Upper lobe of left lung (tissue), 6 donors: ENCODE measurements at regions not wholly inside any gene's neighbourhood (a gene's known extent, or its start where the extent isn't known, plus 50 kb on each side); places are given as distances from the start of the nearest gene placed in this dataset.

Source experiments
- ATAC-seq, 2 donors: fragments of 200-7000 bp; cut with Tn5 transposase; one replicate each; pipeline ENCODE4 v1.9.1; 2022; ENCODE audit warnings: mild to moderate bottlenecking in 2 of 2, moderate library complexity in 2 of 2; ENCODE audit not compliant: low FRiP score in 2 of 2
- DNase-seq, 2 donors: peaks; one replicate each; pipeline ENCODE4 v3.0.0-alpha.2; 2019 to 2020
- H3K27ac ChIP-seq, 4 donors: fragments of 200-600 bp; sonication (generic); one replicate each; pipeline ENCODE4 v1.5.1; 2016 to 2019
- H3K27me3 ChIP-seq, 4 donors: fragments of 200-600 bp; sonication (generic); one replicate each; pipeline ENCODE4 v1.5.1; 2017 to 2019
- H3K36me3 ChIP-seq, 4 donors: fragments of 200-600 bp; sonication (generic); one replicate each; pipeline ENCODE4 v1.5.1; 2016 to 2019
- H3K4me1 ChIP-seq, 4 donors: fragments of 200-600 bp; sonication (generic); one replicate each; pipeline ENCODE4 v1.5.1; 2018 to 2019
- H3K4me3 ChIP-seq, 4 donors: fragments of 200-600 bp; sonication (generic); one replicate each; pipeline ENCODE4 v1.5.1; 2017 to 2019; ENCODE audit warnings: mild to moderate bottlenecking in 2 of 4, moderate library complexity in 1 of 4
- H3K9me3 ChIP-seq, 4 donors: fragments of 200-600 bp; sonication (generic); one replicate each; pipeline ENCODE4 v1.5.1; 2018 to 2019
- EP300 ChIP-seq, 4 donors: sonication (generic); formaldehyde crosslinking; IDR thresholded peaks; one replicate each; pipeline ENCODE4 v1.5.1; 2017; ENCODE audit warnings: antibody characterized with exemption in 4 of 4, control low read depth in 2 of 4
- POLR2A ChIP-seq, 4 donors: fragments of 450-650 bp; IDR thresholded peaks; one replicate each; pipeline ENCODE4 v1.5.1; 2016 to 2017; ENCODE audit warnings: antibody characterized with exemption in 4 of 4, mild to moderate bottlenecking in 2 of 4
- POLR2AphosphoS5 ChIP-seq, 2 donors: sonication (generic); formaldehyde crosslinking; IDR thresholded peaks; one replicate each; pipeline ENCODE4 v1.5.1; 2017; ENCODE audit warnings: antibody characterized with exemption in 2 of 2
- WGBS, 2 donors: methylation state at CpG; one replicate each; pipeline ENCODE4 v1.1.5; 2017 to 2018; 5-methylcytosine and 5-hydroxymethylcytosine counted together
- TF ChIP-seq, protein P1 (sequence below), 6 experiments: fragments of 450-650 bp in 4 of 6; fragments of 200-600 bp in 2 of 6; sonication (generic) in 2 of 6; IDR thresholded peaks; one replicate each; pipeline ENCODE4 v1.5.1; 2016 to 2019; ENCODE audit warnings: antibody characterized with exemption in 6 of 6
- donor health status: DM: no; HTN: no; CAD: no; lungs with moderate emphysema.
- donor health status: DM: no; HTN: yes; CAD: no; lungs with severe emphysema.

DNA sequence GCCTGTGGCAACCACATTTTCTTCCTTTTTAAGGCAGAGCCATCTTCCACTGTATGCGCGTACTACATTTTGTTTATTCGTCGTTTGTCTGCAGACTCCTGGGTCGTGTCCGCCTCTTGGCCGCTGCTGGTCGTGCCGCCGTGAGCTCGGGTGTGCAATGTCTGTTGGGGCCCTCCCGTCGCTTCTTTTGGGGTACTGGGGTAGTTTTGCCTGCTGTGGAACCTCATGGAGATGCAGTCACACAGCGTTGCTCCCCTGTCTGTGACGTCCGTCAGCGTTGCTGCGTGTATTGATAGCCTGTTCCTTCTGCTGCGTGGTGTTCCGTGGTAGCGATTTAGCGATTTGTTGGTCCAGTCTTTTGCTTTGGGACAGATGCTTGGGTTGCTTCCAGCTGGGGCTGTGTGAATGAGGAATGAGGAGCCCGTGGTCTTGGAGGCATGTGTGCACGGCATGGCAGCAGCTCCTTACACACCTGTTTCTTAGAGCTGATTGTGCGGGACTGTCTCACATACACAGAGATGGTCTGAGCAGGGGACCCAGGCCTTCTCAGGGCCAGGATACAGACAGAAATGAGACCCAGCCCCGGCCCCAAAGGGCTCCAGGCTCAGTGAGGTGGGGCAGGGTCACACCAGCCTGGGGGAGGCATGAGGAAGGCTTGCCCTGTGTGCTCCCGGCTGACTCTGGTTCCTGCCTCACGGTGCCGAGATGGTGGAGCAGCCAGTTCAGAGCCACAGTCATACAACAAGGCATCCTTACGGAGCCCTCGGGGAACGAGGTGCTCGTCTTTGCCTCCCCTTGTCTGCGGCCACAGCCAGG lies 78.4 kb upstream of the GSE1 start:
- H3K4me1 ChIP-seq, result peaks cover 29 to 55% (median 42%) of the 10 kb centered on the region in 4 donors
- peak overlapping the region; percentile 25 to 83 (median 79) for H3K27ac ChIP-seq
- ATAC-seq, result no peak
- peaks cover 0 to 3% (median 1%) of the 10 kb centered on the region in 4 donors for H3K9me3 ChIP-seq
- H3K36me3 ChIP-seq, result no peaks in the 10 kb centered on the region
- H3K27me3 ChIP-seq, result no peaks in the 10 kb centered on the region
- no peak overlapping the region for H3K4me3 ChIP-seq
- no peak for TF ChIP-seq POLR2A (IDR thresholded peaks at IDR 0.05)
- no peak for TF ChIP-seq POLR2AphosphoS5 (IDR thresholded peaks at IDR 0.05)
- TF ChIP-seq EP300 (IDR thresholded peaks at IDR 0.05), result no peak
- TF ChIP-seq, protein P1, sequence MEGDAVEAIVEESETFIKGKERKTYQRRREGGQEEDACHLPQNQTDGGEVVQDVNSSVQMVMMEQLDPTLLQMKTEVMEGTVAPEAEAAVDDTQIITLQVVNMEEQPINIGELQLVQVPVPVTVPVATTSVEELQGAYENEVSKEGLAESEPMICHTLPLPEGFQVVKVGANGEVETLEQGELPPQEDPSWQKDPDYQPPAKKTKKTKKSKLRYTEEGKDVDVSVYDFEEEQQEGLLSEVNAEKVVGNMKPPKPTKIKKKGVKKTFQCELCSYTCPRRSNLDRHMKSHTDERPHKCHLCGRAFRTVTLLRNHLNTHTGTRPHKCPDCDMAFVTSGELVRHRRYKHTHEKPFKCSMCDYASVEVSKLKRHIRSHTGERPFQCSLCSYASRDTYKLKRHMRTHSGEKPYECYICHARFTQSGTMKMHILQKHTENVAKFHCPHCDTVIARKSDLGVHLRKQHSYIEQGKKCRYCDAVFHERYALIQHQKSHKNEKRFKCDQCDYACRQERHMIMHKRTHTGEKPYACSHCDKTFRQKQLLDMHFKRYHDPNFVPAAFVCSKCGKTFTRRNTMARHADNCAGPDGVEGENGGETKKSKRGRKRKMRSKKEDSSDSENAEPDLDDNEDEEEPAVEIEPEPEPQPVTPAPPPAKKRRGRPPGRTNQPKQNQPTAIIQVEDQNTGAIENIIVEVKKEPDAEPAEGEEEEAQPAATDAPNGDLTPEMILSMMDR (IDR thresholded peaks at IDR 0.05), result no peak
- 91 to 94% methylated on average over 20 to 33 of the region's 34 CpGs for WGBS, 2 donors
- no peak for DNase-seq

- Histone ChIP-seq H3K27ac (peak overlapping the region; percentile 25 to 83 (median 79)), H3K27me3 (no peaks in the 10 kb centered on the region), H3K4me1 (peaks cover 24 to 47% (median 34%) of the 10 kb centered on the region in 4 donors), H3K4me3 (no peak overlapping the region), H3K36me3 (no peaks in the 10 kb centered on the region), H3K9me3 (peaks cover 0 to 6% (median 2%) of the 10 kb centered on the region in 4 donors)
- DNase-seq (no peak), ATAC-seq (peak in 1 of 2 donors; percentile 5)
- TF ChIP-seq POLR2A (IDR thresholded peaks at IDR 0.05) (no peak), EP300 (IDR thresholded peaks at IDR 0.05) (no peak), POLR2AphosphoS5 (IDR thresholded peaks at IDR 0.05) (no peak)
- TF ChIP-seq, protein P1 (IDR thresholded peaks at IDR 0.05), result no peak
- 55 to 63% methylated on average over 13 to 14 of the region's 14 CpGs for WGBS, 2 donors
These were observed 77.6 kb upstream of the GSE1 start for GRCh38 chr16:85535352-85536072.

- H3K27ac ChIP-seq, result peak overlapping the region; percentile 30 to 83 (median 79)
- no peak overlapping the region for H3K4me3 ChIP-seq
- WGBS, 2 donors, result 16 to 18% methylated on average over 4 to 6 of the region's 6 CpGs
- H3K36me3 ChIP-seq, result no peaks in the 10 kb centered on the region
- H3K9me3 ChIP-seq, result peaks cover 0 to 6% (median 2%) of the 10 kb centered on the region in 4 donors
- ATAC-seq (peak; percentile 32 to 37), DNase-seq (peak in 1 of 2 donors; percentile 76)
- H3K27me3 ChIP-seq, result no peaks in the 10 kb centered on the region
- TF ChIP-seq, protein P1 (IDR thresholded peaks at IDR 0.05), result no peak
- TF ChIP-seq POLR2AphosphoS5 (IDR thresholded peaks at IDR 0.05) (peak in 1 of 2 donors; percentile 14), EP300 (IDR thresholded peaks at IDR 0.05) (no peak)
- H3K4me1 ChIP-seq, result peaks cover 22 to 42% (median 29%) of the 10 kb centered on the region in 4 donors
These were observed 77.1 kb upstream of the GSE1 start for GRCh38 chr16:85536073-85536410.

- Histone ChIP-seq H3K27ac (peak overlapping the region; percentile 30 to 83 (median 79)), H3K36me3 (no peaks in the 10 kb centered on the region), H3K4me1 (peaks cover 22 to 43% (median 26%) of the 10 kb centered on the region in 4 donors), H3K27me3 (no peaks in the 10 kb centered on the region), H3K4me3 (peak overlapping the region in 1 of 4 donors; percentile 4), H3K9me3 (peaks cover 0 to 6% (median 2%) of the 10 kb centered on the region in 4 donors)
- TF ChIP-seq, protein P1 (IDR thresholded peaks at IDR 0.05), result peak in 1 of 6 experiments; percentile 15
- peak in 1 of 4 donors; percentile 25 for TF ChIP-seq POLR2A (IDR thresholded peaks at IDR 0.05)
- peak in 1 of 2 donors; percentile 6 for TF ChIP-seq POLR2AphosphoS5 (IDR thresholded peaks at IDR 0.05)
- TF ChIP-seq EP300 (IDR thresholded peaks at IDR 0.05), result no peak
- ATAC-seq, result peak; percentile 14 to 43
- WGBS, 2 donors, result 52 to 59% methylated on average over 15 to 28 of the region's 30 CpGs
- peak in 1 of 2 donors; percentile 59 for DNase-seq
These were observed 76.5 kb upstream of the GSE1 start for GRCh38 chr16:85536411-85537330.
